Right hindlimb (tissue), 1 donor: ENCODE measurements at regions not wholly inside any gene's neighbourhood (a gene's known extent, or its start where the extent isn't known, plus 50 kb on each side); places are given as distances from the start of the nearest gene placed in this dataset.

ENCODE experiments used
- DNase-seq: peaks from one replicate; pipeline ENCODE4 v3.0.0-alpha.2; 2018

DNA sequence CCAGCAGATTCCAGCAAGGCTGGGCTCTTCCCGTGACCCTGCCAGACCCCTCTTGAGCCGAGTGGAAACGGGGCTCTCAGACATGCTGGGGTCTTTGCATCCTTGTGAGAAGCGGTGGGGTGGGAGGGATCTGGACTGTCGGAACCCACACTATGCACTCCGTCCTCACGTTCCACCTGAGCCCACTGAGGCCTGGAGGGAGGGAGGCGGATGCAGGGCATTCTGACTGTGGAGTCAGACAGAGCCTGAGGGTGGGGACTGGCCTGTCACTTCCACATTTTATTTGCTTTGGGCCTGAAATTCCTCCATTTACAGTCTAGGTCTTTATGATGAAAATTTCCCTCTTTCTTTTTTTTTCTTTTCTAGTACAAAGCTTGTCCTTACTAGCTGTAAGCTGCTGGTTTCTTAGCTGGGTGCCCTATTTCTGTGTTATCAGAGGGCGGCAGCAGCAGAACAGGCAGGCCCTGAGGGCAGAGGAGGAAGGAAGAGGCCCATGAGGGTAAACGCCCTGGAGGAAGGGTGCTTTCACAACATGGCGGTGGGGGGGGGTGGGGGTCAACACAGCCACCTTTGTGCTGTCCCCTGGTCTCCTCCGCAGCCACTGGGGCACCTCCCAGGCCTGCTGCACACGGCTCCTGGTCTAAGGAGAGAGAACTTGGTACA lies 373.5 kb upstream of the MYT1L start:
- DNase-seq: no peak

DNA sequence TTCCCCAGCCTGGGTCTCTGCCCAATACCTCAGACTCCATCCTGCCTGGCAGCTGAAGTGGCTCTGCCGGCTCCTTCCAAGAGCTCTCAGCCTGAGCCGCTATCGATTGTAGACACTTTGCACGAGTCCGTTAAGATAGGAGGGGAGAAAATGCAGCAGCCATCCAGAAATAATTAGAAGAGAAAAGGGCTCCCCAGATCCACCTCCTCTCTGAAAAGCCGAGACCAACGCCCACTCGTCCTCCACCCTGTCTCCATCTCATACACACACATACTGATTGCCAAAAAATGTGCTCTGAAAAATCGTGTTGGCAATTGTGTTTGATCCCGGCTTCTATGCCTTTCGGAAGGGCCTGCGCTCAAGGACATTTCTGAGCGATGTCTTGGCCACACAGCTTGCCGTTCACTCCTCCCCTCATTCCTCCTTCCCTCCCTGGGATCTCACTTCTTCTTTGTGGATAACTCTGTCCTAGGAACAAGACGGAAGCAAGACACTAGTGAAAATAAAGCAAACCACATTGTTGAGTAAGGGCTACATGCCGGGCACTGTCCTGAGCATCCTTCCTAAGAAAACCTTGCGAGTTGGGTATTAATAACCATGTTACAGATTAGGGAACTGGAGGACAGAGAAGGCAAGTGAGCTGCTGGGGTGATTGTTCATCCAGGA lies 372.8 kb upstream of the MYT1L start:
- no peak for DNase-seq

DNA sequence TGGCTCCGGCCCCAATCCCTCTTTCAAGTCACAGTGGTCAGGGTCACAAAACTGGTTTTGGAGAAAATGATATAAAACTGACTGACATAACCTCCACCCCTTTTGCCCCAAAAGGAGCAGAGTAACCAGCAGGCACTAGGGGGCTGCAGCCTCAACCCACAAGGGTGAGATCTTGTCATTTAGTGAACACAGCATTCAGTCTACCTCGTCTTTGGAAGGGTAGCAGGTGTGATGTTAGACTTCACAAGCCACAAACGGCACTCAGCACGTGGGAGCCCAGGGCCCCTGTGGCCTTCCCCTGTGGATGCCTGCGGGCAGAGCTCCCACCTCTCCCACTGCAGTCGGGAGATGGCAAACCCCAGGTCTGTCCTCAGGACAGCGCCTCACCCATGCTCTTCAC lies 372.1 kb upstream of the MYT1L start:
- DNase-seq: no peak

DNA sequence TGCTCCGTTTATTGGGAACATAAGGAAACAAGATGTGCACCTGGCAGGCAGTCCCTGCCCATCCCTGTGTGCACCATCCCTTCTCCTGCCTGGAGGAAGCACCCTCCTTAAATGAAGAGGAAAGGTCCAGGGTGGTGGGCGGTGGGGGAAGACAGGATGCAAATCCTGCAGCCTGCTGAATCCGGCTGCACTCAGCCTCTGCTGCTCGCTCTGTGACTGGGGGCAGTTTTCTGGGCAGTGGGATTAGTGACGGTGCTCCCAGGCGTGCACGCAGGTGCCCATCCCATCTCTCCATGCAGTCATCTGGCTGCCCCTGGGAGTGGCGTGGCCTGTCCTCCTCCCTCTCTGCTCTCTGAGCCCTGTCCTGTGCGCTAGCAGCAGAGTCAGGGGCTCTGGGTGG lies 371.3 kb upstream of the MYT1L start:
- no peak for DNase-seq

DNA sequence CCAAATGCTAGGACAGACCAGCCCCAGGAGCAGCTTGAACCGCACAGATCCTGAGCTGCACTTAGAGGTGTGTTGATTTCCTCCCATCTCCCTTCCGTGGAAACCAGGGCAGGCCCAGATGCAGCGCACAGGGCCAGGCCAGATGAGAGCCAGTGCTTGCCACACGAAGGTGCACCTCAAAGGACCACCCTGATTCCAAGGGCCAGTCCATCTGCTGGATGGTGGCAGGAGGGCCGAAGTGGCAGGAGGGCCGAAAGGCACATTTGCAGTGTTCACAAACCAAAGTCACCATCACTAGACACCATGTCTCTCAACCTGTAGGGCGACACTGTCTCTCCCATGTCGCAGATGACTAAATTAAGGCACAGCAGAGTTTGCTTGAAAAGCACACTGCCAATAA lies 370.7 kb upstream of the MYT1L start:
- no peak for DNase-seq

DNA sequence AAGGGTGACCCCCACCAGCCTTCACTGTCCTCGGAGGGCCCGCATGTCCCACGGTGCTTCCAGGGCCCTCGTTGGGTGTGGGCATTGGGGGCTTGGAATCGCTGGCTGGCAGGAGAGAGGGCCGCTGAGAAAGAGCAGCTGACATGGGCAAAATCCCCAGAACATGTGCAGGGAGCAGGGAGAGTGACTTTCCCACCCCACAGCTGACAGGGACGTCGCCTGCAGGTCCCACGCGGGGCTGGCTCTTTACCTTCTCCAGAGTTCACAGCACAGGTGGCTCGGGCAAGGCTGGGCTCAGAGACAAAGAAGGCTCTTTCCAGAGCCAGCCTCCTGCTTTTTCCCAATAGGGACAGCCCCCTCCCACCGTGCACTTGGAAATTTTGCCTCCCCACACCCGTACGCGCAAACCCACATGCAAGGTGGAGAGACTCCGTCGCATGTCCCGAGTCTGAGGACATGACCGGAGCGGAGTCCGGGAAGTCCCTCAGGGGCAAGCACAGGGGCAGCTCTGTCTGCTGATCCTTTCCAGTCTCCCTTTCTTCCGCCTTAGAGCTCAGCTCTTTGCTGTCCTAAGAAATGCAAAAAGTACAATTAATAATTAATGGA lies 370.2 kb upstream of the MYT1L start:
- DNase-seq: no peak

DNA sequence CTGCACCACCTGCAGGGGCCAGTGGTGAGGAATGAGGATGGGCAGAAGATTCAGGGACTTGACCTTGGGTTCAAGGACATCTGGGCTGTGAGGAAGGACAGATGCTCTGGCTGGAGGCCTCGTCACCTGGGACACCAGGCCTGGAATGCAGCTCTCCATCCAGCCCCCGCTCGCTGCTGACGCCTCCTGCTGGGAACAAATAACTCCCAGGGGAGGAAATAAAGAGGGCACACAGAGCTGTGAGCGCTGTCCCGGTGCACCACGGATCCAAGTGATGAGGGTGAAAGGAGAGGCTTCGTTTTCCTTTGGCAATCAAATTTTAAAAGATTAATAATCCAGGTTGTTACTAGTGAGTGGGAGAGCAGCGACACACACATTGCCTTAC lies 368.0 kb upstream of the MYT1L start:
- DNase-seq: no peak

DNA sequence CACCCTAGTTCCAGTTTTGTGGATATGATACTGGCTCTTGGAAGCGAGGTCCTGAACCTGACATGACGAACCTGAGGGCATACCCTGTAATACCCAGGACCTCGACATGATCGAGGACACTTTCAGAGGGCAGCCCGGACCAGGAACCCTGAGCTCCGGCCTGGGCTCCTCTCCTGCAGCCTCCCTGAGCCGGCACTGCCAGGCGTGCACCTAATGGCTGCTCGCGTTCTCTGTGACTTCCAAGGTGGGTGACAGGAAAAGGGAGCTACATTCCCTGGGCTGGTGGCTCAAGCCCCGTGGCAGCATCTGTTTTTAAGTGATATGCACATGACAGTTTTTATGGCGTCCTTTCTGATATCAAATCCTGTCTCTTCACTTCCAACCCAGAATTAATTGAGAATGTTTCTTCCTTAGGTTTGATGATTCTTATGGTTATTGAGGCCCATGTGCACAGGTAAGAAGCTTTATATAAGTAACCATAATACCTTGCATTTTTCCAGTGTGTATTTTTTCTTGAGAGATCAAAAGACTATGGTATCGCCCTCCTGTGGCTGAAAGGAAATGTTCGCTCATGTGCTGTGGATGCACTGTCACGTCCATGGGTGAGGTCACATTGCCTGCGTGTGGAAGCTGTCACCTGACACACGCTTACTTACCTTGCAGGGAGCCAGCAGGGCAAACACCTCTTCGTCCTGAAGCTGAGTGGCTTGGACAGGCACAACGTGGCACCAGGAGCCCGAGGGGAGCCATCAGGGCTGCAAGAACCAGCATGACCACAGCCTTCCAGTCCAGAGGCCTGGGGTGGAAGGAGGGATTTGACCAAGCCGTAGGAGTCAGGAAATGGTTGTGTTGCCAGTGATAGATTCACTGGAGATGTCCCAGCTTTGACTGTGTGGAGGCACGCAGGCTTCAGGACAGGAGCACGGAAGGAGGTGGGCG lies 367.4 kb upstream of the MYT1L start:
- DNase-seq: no peak

DNA sequence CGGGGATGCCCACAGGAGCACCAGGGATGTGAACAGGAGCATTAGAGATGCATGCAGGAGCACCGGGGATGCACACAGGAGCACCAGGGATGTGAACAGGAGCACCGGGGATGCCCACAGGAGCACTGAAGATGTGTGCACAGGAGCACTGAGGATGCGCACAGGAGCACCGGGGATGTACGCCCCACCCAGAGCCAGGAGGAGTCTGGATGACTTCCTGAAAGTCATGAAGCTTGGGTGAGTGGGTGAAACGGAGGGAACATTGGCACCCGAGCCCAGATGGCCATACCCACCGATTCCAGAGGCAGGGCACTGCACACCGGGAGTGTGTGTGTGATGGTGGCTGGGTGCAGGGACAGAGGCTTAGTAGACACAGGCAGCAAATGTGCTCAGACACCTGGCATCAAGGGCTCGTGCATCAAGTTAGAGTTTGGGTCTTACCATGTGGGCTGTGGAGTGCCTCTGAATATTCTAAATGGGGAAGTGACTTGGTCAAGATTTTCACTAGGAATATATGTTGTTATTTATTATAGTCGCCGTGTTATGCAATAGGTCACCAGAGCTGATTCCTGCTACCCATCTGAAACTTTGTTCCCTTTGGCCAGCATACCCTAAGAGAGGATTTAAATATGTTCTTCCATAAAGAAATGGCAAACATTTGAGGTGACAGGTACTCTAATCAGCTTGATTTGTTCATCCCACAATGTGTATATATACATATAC lies 365.8 kb upstream of the MYT1L start:
- no peak for DNase-seq

DNA sequence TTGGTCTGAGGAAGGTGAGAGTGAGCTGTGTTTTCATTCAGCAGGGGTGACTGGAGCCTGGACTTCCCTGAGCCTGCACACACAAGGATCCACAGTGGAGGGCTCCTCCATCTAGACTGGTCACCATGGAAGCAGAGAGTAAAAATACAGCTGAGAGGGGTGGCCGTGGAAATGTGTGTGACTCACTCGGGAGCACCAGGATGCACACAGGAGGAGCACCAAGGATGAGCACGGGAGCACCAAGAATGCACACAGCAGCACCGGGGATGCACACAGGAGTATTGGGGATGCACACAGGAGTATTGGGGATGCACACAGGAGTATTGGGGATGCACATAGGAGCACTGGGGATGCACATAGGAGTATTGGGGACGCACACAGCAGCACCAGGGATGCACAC lies 365.2 kb upstream of the MYT1L start:
- no peak for DNase-seq

DNA sequence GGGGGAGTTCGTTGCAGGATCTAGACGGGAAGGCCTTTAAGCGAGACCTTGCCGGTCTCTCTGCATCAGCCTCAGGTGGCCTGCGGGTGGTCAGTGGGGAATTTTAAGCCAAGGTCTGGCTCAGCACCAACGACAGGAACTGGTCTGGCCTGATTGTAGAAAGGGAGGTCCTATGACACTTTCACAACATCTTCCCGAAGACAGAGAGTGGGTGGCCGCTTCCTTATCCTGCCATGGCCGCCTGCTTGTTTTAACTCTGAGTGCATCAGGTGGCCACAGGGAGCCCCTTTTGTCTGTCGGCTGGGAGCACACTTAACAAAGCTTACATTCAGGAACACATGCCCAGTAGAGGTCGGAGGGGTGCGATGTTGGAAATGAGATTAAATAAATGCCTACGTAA lies 363.7 kb upstream of the MYT1L start:
- DNase-seq: no peak

DNA sequence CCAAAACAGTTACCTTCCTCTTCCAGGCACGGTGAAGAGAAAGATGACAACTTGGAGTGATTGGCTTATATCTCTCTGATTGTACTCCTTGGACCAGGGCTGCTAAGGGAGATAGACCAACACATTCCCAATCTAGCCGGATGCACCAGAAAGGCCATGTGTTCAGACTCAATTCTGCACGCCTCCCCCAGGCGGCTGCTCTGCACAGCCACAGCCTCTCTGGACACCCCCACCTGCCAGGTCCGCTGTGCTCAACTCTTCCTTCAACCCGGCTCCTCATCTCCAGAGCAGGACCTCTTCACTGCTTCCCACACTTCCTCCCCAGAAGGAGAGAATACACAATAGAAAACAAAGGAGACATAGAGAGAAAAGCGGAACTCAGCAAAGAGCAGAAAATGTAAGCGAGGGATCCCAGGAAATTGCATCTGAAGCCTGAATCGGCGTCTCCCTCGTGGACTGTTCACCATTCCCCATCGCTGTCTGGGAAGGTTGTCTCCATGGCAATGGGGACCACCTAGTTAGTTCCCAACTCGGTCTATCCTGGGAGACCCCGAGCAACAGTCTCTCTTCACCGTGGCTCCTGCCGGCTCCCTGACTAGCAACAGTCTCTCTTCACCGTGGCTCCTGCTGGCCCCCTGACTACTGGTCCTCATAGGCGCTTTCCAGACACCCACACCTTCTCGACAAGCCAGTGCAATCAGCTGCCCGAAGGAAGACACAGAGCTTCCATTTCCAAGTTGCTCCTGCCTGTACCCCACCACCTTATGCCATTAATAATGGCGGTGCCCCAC lies 361.7 kb upstream of the MYT1L start:
- no peak for DNase-seq

DNA sequence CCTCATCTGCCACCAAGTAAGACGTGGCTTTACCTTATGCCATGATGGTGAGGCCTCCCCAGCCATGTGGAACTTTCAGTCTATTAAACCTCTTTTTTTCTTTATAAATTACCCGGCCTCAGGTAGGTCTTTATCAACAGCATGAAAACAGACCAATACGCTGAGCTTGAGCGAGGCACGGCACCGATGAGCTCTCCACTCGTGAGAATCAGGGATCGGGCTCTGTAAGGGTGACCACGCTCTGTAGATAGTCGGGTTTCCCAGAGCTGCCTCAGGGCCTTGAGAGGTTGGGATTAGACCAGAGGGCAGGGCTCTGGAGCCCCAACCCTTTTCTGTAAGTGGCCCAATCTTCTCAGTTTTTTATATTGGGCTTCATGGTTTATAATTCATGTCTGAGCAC lies 360.3 kb upstream of the MYT1L start:
- no peak for DNase-seq

DNA sequence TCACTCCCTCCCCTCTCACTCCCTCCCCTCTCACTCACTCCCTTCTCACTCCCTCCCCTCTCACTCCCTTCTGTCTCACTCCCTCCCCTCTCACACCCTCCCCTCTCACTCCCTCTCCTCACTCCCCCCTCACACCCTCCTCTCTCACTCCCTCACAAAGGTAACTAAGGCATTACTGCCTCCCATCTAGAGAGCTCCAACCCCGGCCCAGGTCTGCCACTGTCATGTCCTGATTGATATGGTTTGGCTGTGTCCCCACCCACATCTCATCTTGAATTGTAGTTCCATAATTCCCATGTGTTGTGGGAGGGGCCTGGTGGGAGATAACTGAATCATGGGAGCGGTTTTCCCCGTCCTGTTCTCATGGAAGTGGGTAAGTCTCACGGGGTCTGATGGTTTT lies 359.9 kb upstream of the MYT1L start:
- no peak for DNase-seq

DNA sequence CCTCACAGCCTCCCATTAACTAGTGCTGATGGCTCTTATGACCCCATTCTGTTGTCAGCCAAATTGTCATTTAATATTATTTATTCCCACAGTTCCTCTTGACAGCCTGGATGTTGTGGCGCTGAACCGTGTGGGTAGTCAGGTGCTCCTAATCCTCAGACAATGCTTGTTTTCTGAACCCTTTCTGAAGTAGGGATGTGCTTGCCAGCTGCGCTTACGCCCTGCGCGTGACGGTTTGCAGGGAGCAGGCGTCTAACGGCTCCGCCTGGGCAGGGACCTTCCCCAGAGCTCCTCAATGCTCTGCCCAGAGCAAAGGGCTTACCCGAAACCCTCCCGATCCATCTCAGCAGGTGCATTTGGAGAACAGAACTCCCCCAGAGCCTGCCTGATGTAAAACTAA lies 358.2 kb upstream of the MYT1L start:
- DNase-seq: no peak

DNA sequence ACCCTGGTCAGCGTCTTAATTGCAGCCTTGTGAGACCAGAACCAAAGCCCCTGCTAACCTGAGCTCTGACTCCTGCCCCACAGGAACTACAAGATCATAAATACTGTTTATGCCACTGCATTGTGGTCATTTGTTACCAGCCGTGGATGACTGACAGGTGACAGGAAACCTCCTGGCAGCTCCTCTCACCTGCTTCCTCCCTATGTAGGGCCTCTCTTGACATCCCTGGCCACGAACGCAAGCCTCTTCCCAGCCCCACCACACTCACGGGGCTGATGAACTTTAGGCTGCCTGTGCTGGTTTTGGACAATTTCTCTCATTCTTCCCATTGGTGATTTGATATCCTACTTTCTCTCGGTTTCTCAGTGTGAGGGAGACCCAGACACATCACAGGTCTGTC lies 357.2 kb upstream of the MYT1L start:
- DNase-seq: no peak

DNA sequence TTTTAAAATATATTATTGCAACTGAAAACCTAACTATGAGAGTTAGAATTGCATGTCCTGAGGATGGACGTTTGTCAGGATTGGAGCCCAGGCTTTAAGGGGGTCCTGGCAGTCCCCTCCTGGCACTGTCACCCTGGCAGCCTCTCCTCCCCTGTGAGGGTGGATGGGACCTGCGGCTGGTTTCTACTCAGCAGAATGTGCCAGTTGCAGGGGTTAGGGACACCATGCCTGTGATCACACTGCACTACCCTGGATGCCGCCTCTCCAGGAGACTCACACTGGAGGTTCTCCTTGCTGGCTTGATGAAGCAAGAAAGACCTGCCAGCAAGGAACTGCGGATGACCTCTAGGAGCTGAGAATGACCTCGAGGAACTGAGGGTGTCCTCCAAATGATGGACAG lies 356.7 kb upstream of the MYT1L start:
- DNase-seq: no peak

DNA sequence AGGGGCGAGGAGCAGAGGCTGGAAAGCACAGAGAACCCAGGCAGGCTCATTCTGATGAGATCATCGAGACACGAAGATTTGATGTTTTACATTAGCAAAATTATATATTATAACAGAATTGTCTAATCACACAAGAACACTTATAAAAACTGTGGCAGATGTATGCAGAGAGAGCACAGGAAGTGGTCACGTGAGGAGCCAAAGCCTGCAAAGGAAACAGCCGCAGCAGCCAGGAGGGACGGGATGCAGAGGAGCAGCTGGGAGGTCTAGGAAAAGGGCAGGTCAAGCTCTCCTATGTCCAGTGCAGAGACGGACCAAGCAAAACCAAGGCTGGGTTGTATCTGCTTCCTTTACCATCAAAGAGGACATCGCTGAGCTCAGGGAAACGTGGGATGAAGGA lies 355.1 kb upstream of the MYT1L start:
- no peak for DNase-seq

DNA sequence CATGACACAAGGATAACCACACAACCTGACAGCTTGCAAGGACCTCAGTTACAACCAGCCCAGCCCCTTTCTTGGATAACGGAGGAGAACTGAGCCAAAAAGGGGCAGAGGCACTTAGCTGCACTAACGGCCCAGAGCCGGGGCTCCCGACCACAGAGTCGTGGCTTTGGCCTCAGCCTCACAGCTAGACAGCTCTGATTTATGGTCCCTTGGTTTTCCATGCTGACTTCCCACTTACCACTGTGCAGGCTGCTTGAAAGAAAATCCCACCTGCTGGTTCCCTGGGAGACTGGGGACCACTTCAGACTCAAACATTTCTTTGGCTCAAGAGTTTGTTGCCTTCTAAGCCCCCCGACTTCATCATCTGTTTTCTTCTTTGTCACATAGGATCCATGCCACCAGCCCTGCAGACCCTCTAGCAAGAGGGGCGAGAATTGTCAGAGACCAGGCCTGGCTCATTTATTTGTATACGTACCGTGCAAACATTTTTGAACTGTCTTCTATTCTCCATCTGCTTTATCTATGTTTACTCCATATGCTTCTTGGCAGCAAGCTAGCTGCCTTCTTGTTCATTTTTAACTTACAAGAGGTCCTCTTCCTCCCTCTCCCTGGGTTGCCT lies 352.6 kb upstream of the MYT1L start:
- DNase-seq: no peak

DNA sequence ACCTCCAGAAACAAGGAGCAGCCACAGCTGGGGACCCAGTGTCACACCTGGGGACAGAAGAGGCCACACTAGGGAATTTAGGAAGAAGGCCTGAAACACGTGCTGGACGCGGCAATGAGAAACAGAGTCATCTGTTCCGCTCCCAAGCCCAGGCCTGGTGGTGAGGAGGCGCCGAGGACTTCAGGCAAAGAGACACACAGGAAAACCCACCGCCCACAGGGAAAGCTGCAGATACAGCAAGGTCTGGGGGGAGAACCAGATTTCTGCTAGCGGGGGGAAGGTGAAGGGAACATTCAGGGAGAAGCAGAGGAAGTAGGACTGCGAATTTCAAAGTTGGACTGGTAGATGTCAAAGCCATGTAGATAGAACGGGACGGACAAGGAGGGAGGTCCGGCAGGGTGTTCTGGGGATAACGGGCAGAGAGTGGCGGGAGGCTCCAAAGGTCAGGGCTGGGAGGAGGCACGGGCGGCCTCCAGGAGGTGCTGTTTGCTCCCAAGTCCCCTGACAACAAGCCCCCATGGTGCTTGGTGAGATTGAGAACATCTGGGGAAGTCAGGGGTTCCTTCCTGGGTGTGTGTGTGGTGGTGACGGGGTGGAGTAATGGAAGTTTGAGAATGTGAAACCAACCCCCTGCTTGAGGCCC lies 351.7 kb upstream of the MYT1L start:
- no peak for DNase-seq

DNA sequence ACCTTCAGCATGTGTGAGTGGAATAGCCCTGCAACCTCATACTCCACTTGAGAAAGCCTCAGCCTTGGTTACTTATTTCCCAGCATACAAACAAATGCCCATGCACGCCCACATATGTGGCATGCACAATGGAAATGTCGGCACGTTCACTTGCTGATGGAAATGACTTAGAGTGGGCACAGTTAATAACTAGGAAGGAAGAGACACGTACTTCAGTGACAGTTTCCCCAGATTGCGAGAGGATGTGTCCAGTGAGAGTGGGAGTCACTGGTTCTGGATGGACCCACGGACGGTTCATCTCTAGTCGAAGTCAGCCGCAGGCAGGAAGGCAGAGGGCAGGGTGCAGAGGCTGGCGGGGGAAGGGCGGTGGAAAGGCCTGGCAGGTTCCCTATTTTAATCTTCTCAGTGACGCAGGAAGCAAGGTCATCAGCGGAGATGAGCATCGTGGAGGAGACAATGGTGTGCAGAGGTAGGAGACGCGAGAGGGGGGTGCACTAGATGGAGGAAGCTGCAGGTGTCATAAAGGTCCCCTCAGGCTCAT lies 350.7 kb upstream of the MYT1L start:
- DNase-seq: no peak
